Left lung (tissue), 4 donors: ENCODE measurements at regions not wholly inside any gene's neighbourhood (a gene's known extent, or its start where the extent isn't known, plus 50 kb on each side); places are given as distances from the start of the nearest gene placed in this dataset.

Experiments used
- ATAC-seq: fragments of 200-7000 bp; cut with Tn5 transposase; one replicate; pipeline ENCODE4 v1.9.1; 2020; ENCODE audit warnings: moderate library complexity
- DNase-seq, 4 donors: peaks; one replicate each; pipeline ENCODE4 v3.0.0-alpha.2; 2013 to 2020
- H3K27ac ChIP-seq, 2 donors: fragments of 200-600 bp; sonication (generic) in 1 of 2; one replicate each; pipeline versions ENCODE4 v1.5.0 to v1.8.0; 2020 to 2021
- H3K27me3 ChIP-seq, 2 donors: fragments of 200-600 bp; sonication (generic) in 1 of 2; one replicate each; pipeline versions ENCODE4 v1.5.0 to v1.8.0; 2020 to 2021
- H3K36me3 ChIP-seq, 2 donors: fragments of 200-600 bp; sonication (generic) in 1 of 2; one replicate each; pipeline versions ENCODE4 v1.5.0 to v1.8.0; 2020 to 2021
- H3K4me1 ChIP-seq, 2 donors: fragments of 200-600 bp; one replicate each; pipeline ENCODE4 v1.8.0; 2021
- H3K4me3 ChIP-seq, 2 donors: fragments of 200-600 bp; sonication (generic) in 1 of 2; one replicate each; pipeline versions ENCODE4 v1.5.0 to v1.8.0; 2020 to 2021; ENCODE audit warnings: mild to moderate bottlenecking in 1 of 2
- H3K9me3 ChIP-seq, 2 donors: fragments of 200-600 bp; sonication (generic) in 1 of 2; one replicate each; pipeline versions ENCODE4 v1.5.0 to v1.8.0; 2020 to 2021
- intact Hi-C, 2 donors: fragments of 100-400 bp; cut with DNase I; formaldehyde crosslinking; loops; one replicate each; pipeline versions ENCODE4 v1.11.2 to v1.14.2; 2022
- TF ChIP-seq, protein P1 (sequence below), 2 donors: fragments of 200-600 bp; sonication (generic) in 1 of 2; IDR thresholded peaks; one replicate each; pipeline versions ENCODE4 v1.5.0 to v1.8.0; 2021; ENCODE audit warnings: antibody characterized with exemption in 2 of 2
- donor health status: DM: no; HTN: yes; CAD: no.
- donor health status: DM: no; HTN: no; CAD: no.

DNA sequence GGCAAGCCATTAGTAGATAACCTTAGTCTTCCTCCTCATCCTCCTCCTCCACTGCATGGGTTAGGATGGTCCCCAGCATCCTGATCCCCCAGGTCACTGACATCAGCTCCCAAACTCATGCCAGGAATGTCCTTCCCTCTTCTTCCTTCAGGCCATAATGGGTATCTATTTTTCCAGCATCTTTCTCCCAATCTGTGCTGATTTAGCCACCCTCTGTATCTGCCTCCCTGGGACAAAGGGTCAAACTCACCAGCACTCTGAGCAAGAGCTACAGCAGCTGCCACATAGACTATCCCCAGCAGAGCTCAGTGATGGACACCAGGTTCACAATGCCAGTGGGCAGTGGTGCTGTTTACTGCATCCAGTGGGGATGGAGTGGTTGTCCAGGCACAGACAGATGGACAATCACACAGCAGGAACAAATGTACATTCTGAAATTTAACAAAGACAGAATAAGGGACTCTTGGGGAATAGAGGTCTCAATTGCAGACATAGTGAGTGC, 115.2 kb upstream of the TOP3B start:
- Histone ChIP-seq H3K9me3 (no peaks in the 10 kb centered on the region), H3K36me3 (no peaks in the 10 kb centered on the region), H3K4me1 (no peaks in the 10 kb centered on the region), H3K27me3 (peaks cover 0 to 21% of the 10 kb centered on the region in 2 donors), H3K4me3 (no peak overlapping the region), H3K27ac (no peak overlapping the region)
- ATAC-seq, result no peak
- DNase-seq, result no peak
- TF ChIP-seq, protein P1, sequence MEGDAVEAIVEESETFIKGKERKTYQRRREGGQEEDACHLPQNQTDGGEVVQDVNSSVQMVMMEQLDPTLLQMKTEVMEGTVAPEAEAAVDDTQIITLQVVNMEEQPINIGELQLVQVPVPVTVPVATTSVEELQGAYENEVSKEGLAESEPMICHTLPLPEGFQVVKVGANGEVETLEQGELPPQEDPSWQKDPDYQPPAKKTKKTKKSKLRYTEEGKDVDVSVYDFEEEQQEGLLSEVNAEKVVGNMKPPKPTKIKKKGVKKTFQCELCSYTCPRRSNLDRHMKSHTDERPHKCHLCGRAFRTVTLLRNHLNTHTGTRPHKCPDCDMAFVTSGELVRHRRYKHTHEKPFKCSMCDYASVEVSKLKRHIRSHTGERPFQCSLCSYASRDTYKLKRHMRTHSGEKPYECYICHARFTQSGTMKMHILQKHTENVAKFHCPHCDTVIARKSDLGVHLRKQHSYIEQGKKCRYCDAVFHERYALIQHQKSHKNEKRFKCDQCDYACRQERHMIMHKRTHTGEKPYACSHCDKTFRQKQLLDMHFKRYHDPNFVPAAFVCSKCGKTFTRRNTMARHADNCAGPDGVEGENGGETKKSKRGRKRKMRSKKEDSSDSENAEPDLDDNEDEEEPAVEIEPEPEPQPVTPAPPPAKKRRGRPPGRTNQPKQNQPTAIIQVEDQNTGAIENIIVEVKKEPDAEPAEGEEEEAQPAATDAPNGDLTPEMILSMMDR (IDR thresholded peaks at IDR 0.05), result no peak
- intact Hi-C loops, result no loop called here

DNA sequence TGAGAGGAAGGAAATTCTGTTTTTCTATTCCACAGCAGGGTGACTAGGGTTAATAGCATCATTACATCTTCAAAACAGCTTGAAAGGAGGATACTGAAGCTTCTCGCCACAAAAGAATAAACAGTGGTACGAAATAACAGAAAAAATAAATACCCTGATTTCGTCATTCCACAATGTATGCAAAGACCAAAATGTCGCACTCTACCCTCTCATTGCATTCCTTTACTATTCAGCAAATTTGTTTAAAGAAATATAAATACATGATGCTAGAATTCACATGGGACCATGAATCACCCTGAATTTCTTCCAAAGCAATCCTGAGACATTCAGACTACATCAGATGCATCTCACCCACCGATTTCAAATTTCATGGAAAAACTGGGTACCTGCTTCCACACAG, 112.3 kb upstream of the TOP3B start:
- intact Hi-C loops, result no loop called here
- H3K36me3 ChIP-seq, result no peaks in the 10 kb centered on the region
- no peak for DNase-seq
- H3K4me1 ChIP-seq, result no peaks in the 10 kb centered on the region
- no peak overlapping the region for H3K4me3 ChIP-seq
- ATAC-seq, result no peak
- no peaks in the 10 kb centered on the region for H3K9me3 ChIP-seq
- no peak overlapping the region for H3K27ac ChIP-seq
- TF ChIP-seq, protein P1 (IDR thresholded peaks at IDR 0.05), result no peak
- peaks cover 0 to 40% of the 10 kb centered on the region in 2 donors for H3K27me3 ChIP-seq

DNA sequence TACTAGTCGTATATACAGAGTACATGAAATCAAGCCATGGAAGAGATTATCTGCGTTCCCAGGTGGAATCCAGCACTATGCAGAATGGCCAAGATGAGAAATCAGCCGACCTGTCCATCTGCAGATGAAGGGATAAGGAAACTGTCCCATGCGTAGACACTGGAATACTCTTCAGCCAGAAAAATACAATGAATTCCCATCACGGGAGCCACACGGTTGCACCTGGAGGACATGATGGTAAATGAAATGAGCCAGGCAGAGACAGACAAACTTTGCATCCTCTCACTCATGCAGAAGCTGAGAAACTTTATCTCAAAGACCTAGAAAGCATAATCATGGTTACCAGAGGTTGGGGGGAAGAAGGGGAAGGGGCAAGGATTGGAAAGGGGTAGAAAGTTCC, 111.9 kb upstream of the TOP3B start:
- intact Hi-C loops, result no loop called here
- Histone ChIP-seq H3K36me3 (no peaks in the 10 kb centered on the region), H3K4me1 (no peaks in the 10 kb centered on the region), H3K27ac (no peak overlapping the region), H3K4me3 (no peak overlapping the region), H3K9me3 (no peaks in the 10 kb centered on the region), H3K27me3 (peaks cover 0 to 44% of the 10 kb centered on the region in 2 donors)
- ATAC-seq, result no peak
- DNase-seq, result no peak
- TF ChIP-seq, protein P1 (IDR thresholded peaks at IDR 0.05), result no peak

DNA sequence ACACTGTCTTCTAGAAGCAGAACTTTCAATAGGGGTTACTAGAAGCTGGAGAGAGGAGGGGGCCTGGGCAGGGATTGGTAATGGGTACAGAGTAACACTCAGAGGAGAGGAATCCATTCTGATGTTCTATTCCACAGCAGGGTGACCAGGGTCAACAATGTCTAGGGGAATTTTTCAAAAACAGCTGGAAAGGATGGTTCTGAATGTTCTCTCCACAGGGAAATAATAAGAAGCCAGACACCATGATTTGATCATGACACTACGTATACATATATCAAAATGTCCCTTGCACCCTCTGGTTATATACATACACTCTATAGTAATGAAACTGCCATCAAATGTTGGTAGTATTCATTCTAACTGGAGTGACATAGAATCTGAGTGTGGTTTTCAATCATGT, 111.2 kb upstream of the TOP3B start:
- Histone ChIP-seq H3K4me1 (no peaks in the 10 kb centered on the region), H3K27me3 (peaks cover 0 to 50% of the 10 kb centered on the region in 2 donors), H3K4me3 (no peak overlapping the region), H3K27ac (no peak overlapping the region), H3K9me3 (no peaks in the 10 kb centered on the region), H3K36me3 (no peaks in the 10 kb centered on the region)
- no peak for ATAC-seq
- TF ChIP-seq, protein P1 (IDR thresholded peaks at IDR 0.05), result no peak
- DNase-seq, result no peak
- intact Hi-C loops, result no loop called here

DNA sequence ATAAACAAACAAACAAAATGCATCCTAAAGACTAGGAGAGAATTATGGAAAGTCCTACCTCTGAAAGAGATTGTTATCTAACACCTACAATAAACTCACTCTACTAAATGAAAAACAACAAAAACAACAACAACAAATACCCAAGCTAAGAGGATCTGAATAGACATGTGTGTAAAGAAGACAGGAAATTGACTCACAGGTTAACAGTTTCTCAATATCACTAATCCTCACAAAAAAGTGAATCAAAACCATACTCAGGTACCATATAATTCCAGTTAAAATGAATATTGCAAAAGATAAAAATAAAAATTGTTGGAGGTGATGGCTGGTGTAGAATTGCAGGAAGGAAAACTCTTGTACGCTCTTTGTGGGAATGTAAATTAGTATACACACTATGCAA, 110.4 kb upstream of the TOP3B start:
- peaks cover 0 to 50% of the 10 kb centered on the region in 2 donors for H3K27me3 ChIP-seq

More for the DNA sequence above, 110.4 kb upstream of the TOP3B start:
- no peak for DNase-seq
- H3K36me3 ChIP-seq, result no peaks in the 10 kb centered on the region
- intact Hi-C loops, result no loop called here
- TF ChIP-seq, protein P1 (IDR thresholded peaks at IDR 0.05), result no peak
- no peak overlapping the region for H3K4me3 ChIP-seq
- ATAC-seq, result no peak
- no peak overlapping the region for H3K27ac ChIP-seq
- no peaks in the 10 kb centered on the region for H3K4me1 ChIP-seq
- H3K9me3 ChIP-seq, result no peaks in the 10 kb centered on the region
